ENCODE measurements at regions not wholly inside any gene's neighbourhood (a gene's known extent, or its start where the extent isn't known, plus 50 kb on each side); places are given as distances from the start of the nearest gene placed in this dataset.

DNA sequence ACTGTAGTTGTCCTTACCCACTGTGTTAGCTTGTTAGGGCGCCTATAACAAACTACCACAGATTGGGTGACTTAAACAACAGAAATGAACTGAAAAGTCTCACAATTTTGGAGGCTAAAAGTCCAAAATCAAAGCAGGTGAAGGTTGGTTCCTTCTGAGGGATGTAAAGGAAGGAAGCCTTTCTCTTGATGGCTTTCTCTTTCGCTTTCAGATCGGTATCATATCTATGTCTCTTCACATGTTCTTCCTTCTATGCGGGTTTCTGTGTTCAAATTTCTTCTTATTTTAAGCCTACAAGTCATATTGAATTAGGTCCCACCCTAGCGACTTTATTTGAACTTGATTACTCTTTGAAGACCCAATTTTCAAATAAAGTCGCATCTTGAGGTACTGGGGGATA is 118.6 kb downstream of the CPXCR1 start:
- no peak for TF ChIP-seq CTCF (conservative IDR thresholded peaks at IDR 0.05; ENCODE audit: low read depth, low read length)
- no peak for TF ChIP-seq POLR2A (IDR thresholded peaks at IDR 0.05; ENCODE audit: low read depth, low read length)
- no peak for TF ChIP-seq MXI1 (IDR thresholded peaks at IDR 0.05; ENCODE audit: borderline replicate concordance, low read depth, low read length)
- no peak for TF ChIP-seq RAD21 (IDR thresholded peaks at IDR 0.05; ENCODE audit: low read length)
- no peak for TF ChIP-seq CEBPB (IDR thresholded peaks at IDR 0.05; ENCODE audit: low read depth, low read length)
- no peak for TF ChIP-seq BHLHE40 (IDR thresholded peaks at IDR 0.05; ENCODE audit: low read depth, low read length)
- no peak for TF ChIP-seq MAFK (IDR thresholded peaks at IDR 0.05; ENCODE audit: low read depth, low read length)
- TF ChIP-seq MAZ (IDR thresholded peaks at IDR 0.05; ENCODE audit: borderline replicate concordance, low read depth, low read length) = no peak
- no peak for TF ChIP-seq RFX5 (IDR thresholded peaks at IDR 0.05; ENCODE audit: low read depth, low read length)
- TF ChIP-seq SMC3 (IDR thresholded peaks at IDR 0.05; ENCODE audit: low read depth, low read length) = no peak
- no peak for TF ChIP-seq ELK1 (IDR thresholded peaks at IDR 0.05; ENCODE audit: borderline replicate concordance, low read depth, low read length)
- TF ChIP-seq RCOR1 (IDR thresholded peaks at IDR 0.05; ENCODE audit: insufficient replicate concordance, low read length) = no peak
- TF ChIP-seq USF2 (IDR thresholded peaks at IDR 0.05; ENCODE audit: low read depth, low read length) = no peak
- no peak for TF ChIP-seq FOS (IDR thresholded peaks at IDR 0.05; ENCODE audit: low read depth, low read length)
